ENCODE measurements at regions not wholly inside any gene's neighbourhood (a gene's known extent, or its start where the extent isn't known, plus 50 kb on each side); places are given as distances from the start of the nearest gene placed in this dataset.

DNA sequence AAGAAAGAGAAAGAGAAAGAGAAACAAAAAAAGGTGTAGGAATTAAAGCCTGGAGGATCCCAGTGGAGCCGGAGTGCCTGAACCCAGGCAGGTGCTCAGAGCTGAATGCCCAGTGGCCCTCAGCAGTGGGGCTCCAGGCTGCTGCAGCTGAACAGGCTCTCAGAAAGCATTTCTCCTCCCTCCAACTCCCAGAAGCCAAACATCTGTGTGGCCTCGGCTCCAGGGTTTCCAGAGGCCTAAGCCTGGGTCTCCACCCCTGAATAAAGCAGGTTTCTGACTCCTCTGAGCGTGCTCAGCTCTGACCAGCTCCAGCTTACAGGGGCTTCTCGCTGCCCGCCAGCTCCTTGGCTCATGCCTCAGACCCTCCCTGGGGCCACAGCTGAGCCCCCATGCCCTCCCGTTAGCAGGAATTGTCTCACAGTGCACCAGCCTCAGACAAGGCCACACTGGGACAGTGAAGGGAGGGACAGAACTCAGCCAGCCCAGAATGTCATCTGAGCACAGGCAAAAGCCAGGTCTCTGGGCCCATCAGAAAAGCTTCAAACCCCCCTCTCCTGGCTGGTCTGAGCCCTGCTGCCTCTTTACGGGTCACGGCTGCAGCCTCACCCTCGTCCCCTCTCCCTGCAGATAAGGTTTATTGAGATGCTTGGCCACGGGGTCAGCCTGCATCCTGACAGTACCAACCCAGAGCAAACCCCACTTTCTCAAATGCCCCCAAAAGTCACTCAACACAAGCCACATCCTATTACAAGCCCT is 114.4 kb upstream of the PPP1R26 start:
- Mint-ChIP-seq H3K4me3 (no peak overlapping the region), H3K27ac (no peak overlapping the region), H3K27me3 (no peaks in the 10 kb centered on the region), H3K4me1 (ENCODE audit: low read depth) (no peaks in the 10 kb centered on the region), H3K9me3 (ENCODE audit: low read depth) (no peaks in the 10 kb centered on the region), H3K36me3 (no peaks in the 10 kb centered on the region)

DNA sequence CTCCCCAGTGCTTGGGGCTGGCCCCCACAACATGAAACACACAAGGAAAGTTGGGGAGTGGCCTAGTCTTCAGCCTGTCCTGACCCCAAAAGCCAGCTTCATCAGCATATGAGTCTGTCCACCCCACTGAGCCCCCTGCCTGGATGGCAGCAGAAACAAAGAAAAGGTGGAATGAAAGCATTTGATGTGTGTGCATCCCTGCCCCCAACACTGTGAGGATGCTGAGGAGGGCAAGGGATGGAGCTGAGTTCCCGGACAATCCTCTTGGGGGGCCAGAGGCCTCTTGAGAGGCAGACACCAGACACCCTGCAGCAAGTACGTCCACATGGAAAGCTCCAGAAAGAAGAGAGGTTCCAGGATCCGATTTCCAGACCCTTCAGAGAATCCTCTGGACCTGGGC is 113.5 kb upstream of the PPP1R26 start:
- Mint-ChIP-seq H3K4me3 (no peak overlapping the region), H3K27me3 (no peaks in the 10 kb centered on the region), H3K9me3 (ENCODE audit: low read depth) (no peaks in the 10 kb centered on the region), H3K36me3 (no peaks in the 10 kb centered on the region), H3K27ac (no peak overlapping the region), H3K4me1 (ENCODE audit: low read depth) (no peaks in the 10 kb centered on the region)

- no peaks in the 10 kb centered on the region for H3K36me3 Mint-ChIP-seq
- H3K27ac Mint-ChIP-seq, result no peak overlapping the region
- no peaks in the 10 kb centered on the region for H3K27me3 Mint-ChIP-seq
- H3K9me3 Mint-ChIP-seq (ENCODE audit: low read depth), result no peaks in the 10 kb centered on the region
- no peak overlapping the region for H3K4me3 Mint-ChIP-seq
- no peaks in the 10 kb centered on the region for H3K4me1 Mint-ChIP-seq (ENCODE audit: low read depth)
Observed at GRCh38 chr9:135369412-135369990, 110.1 kb upstream of the PPP1R26 start.

GRCh38 chr9:135370411-135371375 is 108.9 kb upstream of the PPP1R26 start:
- H3K4me3 Mint-ChIP-seq, result no peak overlapping the region
- no peaks in the 10 kb centered on the region for H3K27me3 Mint-ChIP-seq
- no peak overlapping the region for H3K27ac Mint-ChIP-seq
- no peaks in the 10 kb centered on the region for H3K4me1 Mint-ChIP-seq (ENCODE audit: low read depth)
- no peaks in the 10 kb centered on the region for H3K9me3 Mint-ChIP-seq (ENCODE audit: low read depth)
- H3K36me3 Mint-ChIP-seq, result no peaks in the 10 kb centered on the region

GRCh38 chr9:135371535-135371934 is 108.0 kb upstream of the PPP1R26 start:
- no peaks in the 10 kb centered on the region for H3K4me1 Mint-ChIP-seq (ENCODE audit: low read depth)
- no peaks in the 10 kb centered on the region for H3K36me3 Mint-ChIP-seq
- no peak overlapping the region for H3K27ac Mint-ChIP-seq
- no peak overlapping the region for H3K4me3 Mint-ChIP-seq
- no peaks in the 10 kb centered on the region for H3K9me3 Mint-ChIP-seq (ENCODE audit: low read depth)
- H3K27me3 Mint-ChIP-seq, result no peaks in the 10 kb centered on the region

- Mint-ChIP-seq H3K27ac (no peak overlapping the region), H3K4me1 (ENCODE audit: low read depth) (no peaks in the 10 kb centered on the region), H3K27me3 (no peaks in the 10 kb centered on the region), H3K9me3 (ENCODE audit: low read depth) (no peaks in the 10 kb centered on the region), H3K4me3 (no peak overlapping the region), H3K36me3 (no peaks in the 10 kb centered on the region)
Observed at GRCh38 chr9:135372036-135372435, 107.5 kb upstream of the PPP1R26 start.

GRCh38 chr9:135372501-135373008 is 107.0 kb upstream of the PPP1R26 start:
- Mint-ChIP-seq H3K9me3 (ENCODE audit: low read depth) (no peaks in the 10 kb centered on the region), H3K4me1 (ENCODE audit: low read depth) (no peaks in the 10 kb centered on the region), H3K27ac (no peak overlapping the region), H3K4me3 (no peak overlapping the region), H3K27me3 (no peaks in the 10 kb centered on the region), H3K36me3 (no peaks in the 10 kb centered on the region)

GRCh38 chr9:135373151-135373685 is 106.4 kb upstream of the PPP1R26 start:
- no peaks in the 10 kb centered on the region for H3K27me3 Mint-ChIP-seq
- no peaks in the 10 kb centered on the region for H3K9me3 Mint-ChIP-seq (ENCODE audit: low read depth)
- H3K4me1 Mint-ChIP-seq (ENCODE audit: low read depth), result no peaks in the 10 kb centered on the region
- no peak overlapping the region for H3K27ac Mint-ChIP-seq
- no peak overlapping the region for H3K4me3 Mint-ChIP-seq
- H3K36me3 Mint-ChIP-seq, result no peaks in the 10 kb centered on the region

DNA sequence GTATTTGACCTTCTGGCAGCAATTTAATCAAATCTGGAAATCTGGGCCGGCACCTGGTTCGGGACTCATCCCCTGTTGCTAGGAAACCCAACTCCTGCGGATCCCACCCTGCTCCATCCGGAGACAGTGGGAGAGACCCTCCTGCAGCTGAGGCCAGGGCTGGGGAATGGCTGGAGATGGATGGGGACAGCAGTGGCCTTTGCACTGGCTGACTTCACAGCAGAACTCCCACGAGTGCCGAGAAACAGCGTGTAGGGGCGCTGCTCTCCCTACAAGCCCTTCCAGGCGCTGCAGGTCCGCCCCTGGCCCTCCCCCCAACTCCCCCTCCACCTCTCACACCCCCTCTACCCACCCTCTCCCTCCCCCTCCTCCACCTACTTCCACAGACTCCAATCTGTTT is 105.8 kb upstream of the PPP1R26 start:
- no peaks in the 10 kb centered on the region for H3K27me3 Mint-ChIP-seq
- H3K4me3 Mint-ChIP-seq, result no peak overlapping the region
- H3K27ac Mint-ChIP-seq, result no peak overlapping the region
- H3K9me3 Mint-ChIP-seq (ENCODE audit: low read depth), result no peaks in the 10 kb centered on the region
- H3K36me3 Mint-ChIP-seq, result no peaks in the 10 kb centered on the region
- H3K4me1 Mint-ChIP-seq (ENCODE audit: low read depth), result no peaks in the 10 kb centered on the region

DNA sequence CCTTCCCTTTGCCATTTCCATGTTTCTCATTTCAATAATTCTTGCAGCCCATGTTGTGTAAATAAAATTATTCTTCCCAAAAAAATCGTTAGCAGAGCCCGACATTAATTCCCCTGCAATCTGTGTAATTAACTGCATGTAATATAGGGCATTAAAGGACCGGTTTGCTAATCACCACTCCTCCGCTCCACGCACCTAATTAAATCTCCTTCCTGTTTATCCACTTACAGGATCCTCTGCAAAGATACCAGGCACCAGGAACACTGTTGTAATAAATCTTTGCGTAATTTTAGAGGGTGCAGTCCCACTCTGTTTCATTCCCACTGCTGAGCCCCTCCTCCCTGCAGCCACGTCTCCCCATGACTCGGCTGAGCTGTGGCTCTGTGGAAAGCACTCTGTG is 105.0 kb upstream of the PPP1R26 start:
- H3K36me3 Mint-ChIP-seq, result no peaks in the 10 kb centered on the region
- H3K4me3 Mint-ChIP-seq, result no peak overlapping the region
- no peaks in the 10 kb centered on the region for H3K9me3 Mint-ChIP-seq (ENCODE audit: low read depth)
- no peaks in the 10 kb centered on the region for H3K4me1 Mint-ChIP-seq (ENCODE audit: low read depth)
- H3K27ac Mint-ChIP-seq, result no peak overlapping the region
- H3K27me3 Mint-ChIP-seq, result no peaks in the 10 kb centered on the region

GRCh38 chr9:135375001-135375400 is 104.6 kb upstream of the PPP1R26 start:
- H3K4me1 Mint-ChIP-seq (ENCODE audit: low read depth), result no peaks in the 10 kb centered on the region
- H3K36me3 Mint-ChIP-seq, result no peaks in the 10 kb centered on the region
- H3K4me3 Mint-ChIP-seq, result no peak overlapping the region
- H3K27me3 Mint-ChIP-seq, result no peaks in the 10 kb centered on the region
- no peak overlapping the region for H3K27ac Mint-ChIP-seq
- no peaks in the 10 kb centered on the region for H3K9me3 Mint-ChIP-seq (ENCODE audit: low read depth)

DNA sequence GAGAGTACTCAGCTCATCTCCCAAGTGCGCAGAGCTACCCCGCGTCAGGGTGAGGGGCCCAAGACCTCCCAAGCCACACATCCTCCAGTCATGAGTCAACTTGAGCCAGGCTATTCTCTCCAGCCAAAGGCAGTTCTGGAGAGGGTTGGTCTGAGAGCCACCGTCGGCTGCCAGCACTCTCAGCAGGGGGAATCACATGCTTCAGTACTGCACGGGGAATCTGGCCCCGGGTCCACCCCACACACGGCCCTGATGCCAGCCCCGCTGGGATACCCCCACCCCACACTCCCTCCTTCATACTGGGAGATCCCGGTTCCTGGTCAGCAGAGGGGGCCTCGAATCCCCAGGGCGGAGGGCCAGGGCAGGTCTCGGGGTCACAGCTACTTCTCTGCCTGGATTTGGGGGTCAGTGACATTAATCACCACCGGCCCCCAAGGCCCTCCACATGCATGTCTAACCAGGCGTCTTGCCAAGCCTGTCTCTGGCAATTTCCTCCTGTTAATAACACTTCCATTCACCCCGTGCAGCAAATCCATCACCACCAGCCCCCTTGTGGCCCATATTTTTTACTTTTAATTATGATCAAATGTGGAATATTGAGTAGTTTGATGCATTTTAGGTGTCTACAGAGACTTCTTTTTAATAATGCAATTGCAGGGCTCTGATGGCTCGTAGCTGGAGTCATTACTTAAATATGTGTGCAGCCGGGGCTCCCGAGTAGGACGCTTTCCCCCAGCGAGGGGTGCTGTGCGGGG is 102.9 kb upstream of the PPP1R26 start:
- no peaks in the 10 kb centered on the region for H3K4me1 Mint-ChIP-seq (ENCODE audit: low read depth)
- H3K27me3 Mint-ChIP-seq, result no peaks in the 10 kb centered on the region
- H3K9me3 Mint-ChIP-seq (ENCODE audit: low read depth), result no peaks in the 10 kb centered on the region
- H3K4me3 Mint-ChIP-seq, result no peak overlapping the region
- H3K36me3 Mint-ChIP-seq, result no peaks in the 10 kb centered on the region
- no peak overlapping the region for H3K27ac Mint-ChIP-seq

DNA sequence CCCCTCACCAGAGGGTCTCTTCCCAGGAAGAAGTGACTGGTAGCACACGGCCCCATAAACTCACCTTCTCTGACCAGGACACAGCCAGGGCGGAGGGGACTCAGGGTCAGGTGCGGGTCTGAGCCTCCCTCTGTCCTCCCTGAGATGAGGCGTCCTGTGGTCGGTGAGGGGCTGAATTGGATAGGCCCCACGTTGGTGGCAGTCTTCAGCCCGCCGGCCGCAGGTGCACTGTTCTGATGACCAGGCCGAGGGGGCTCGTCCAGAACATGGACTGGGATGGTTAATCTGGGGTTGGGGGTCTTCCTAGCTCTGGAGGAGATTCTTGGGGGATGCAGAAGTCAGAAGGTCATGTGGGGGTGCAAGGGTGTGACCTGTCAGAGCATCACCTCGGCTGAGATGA is 102.2 kb upstream of the PPP1R26 start:
- Mint-ChIP-seq H3K27me3 (no peaks in the 10 kb centered on the region), H3K36me3 (no peaks in the 10 kb centered on the region), H3K9me3 (ENCODE audit: low read depth) (no peaks in the 10 kb centered on the region), H3K27ac (no peak overlapping the region), H3K4me3 (no peak overlapping the region), H3K4me1 (ENCODE audit: low read depth) (no peaks in the 10 kb centered on the region)

DNA sequence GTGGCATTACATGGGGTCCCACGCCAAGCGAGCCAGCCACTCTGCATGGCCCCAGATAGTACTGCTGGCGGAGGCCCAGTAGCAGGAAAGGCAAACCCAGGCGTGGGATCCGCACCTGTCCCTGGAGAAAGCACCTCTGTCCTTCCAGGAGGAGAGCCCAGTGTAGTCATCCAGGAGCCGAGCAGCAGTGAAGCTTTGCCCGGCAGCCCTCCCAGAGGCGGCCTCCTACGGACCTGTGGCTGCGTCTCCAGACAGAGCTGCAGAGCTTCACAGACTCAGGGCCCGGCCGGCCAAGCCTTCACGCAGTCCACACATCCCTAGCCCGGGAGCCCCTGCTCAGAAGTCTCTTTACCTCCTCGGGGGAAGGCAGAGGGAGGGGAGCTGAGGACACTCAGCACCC is 100.8 kb upstream of the PPP1R26 start:
- H3K4me3 Mint-ChIP-seq, result no peak overlapping the region

More for the DNA sequence above, 100.8 kb upstream of the PPP1R26 start:
- H3K27me3 Mint-ChIP-seq, result no peaks in the 10 kb centered on the region
- H3K4me1 Mint-ChIP-seq (ENCODE audit: low read depth), result no peaks in the 10 kb centered on the region
- no peak overlapping the region for H3K27ac Mint-ChIP-seq
- no peaks in the 10 kb centered on the region for H3K9me3 Mint-ChIP-seq (ENCODE audit: low read depth)
- H3K36me3 Mint-ChIP-seq, result no peaks in the 10 kb centered on the region
